GM10248 (cell line): ENCODE measurements at regions not wholly inside any gene's neighbourhood (a gene's known extent, or its start where the extent isn't known, plus 50 kb on each side); places are given as distances from the start of the nearest gene placed in this dataset.
"Not testable (repeated sequence)": the region's sequence is repeated elsewhere in the genome, so short reads cannot be mapped to it uniquely, and the experiment has no call there.

Experiments used
- CTCF ChIA-PET: fragments of 300-600 bp; sonication (Branson Sonifier 250); formaldehyde crosslinking; extraction: SDS; loops from one replicate; lab custom pipeline; 2021; ENCODE audit warnings: antibody characterized with exemption; lab: Yijun Ruan, JAX
- POLR2A ChIA-PET: fragments of 350-650 bp; sonication (Branson Sonifier 250); formaldehyde crosslinking; extraction: SDS; loops from one replicate; lab custom pipeline; 2020; ENCODE audit warnings: antibody characterized with exemption; lab: Yijun Ruan, JAX
- DNase-seq: peaks from one replicate; pipeline ENCODE4 v3.0.0; 2012; ENCODE audit errors: extremely low spot score
- CTCF ChIP-seq: IDR thresholded peaks from 2 replicates; pipeline ENCODE4 v1.5.1; 2012; ENCODE audit warnings: mild to moderate bottlenecking, low read depth; ENCODE audit errors: extremely low read depth, missing control alignments, control extremely low read depth

- CTCF ChIA-PET = no interaction called here
- POLR2A ChIA-PET = no interaction called here
- no peak for TF ChIP-seq CTCF
- no peak for DNase-seq
Observed at GRCh38 chr3:105982207-105982606, 113.4 kb upstream of the CBLB start.

- CTCF ChIA-PET = interaction anchor here (2.0 kb wide), 1 partner anchor 12 kb away, joined by 7 read pairs; no protein-coding TSS in a partner anchor
- POLR2A ChIA-PET = no interaction called here
- no peak for DNase-seq
- no peak for TF ChIP-seq CTCF
Observed at GRCh38 chr3:105984837-105985236, 116.0 kb upstream of the CBLB start.

GRCh38 chr3:105986343-105986742, 117.5 kb upstream of the CBLB start:
- CTCF ChIA-PET, DNase-seq, POLR2A ChIA-PET: not testable (repeated sequence)

- no peak for TF ChIP-seq CTCF
- ChIA-PET POLR2A (no interaction called here), CTCF (no interaction called here)
- DNase-seq = no peak
Observed at GRCh38 chr3:105987809-105988208, 119.0 kb upstream of the CBLB start.

- no peak for DNase-seq
- no peak for TF ChIP-seq CTCF
- ChIA-PET CTCF (no interaction called here), POLR2A (no interaction called here)
Observed at GRCh38 chr3:105988540-105989212, 119.9 kb upstream of the CBLB start.

GRCh38 chr3:105996781-105997180, 128.0 kb upstream of the CBLB start:
- no peak for TF ChIP-seq CTCF
- CTCF ChIA-PET = interaction anchor here (0.9 to 2.7 kb wide), 2 partner anchors 12 to 400 kb away, joined by 3 to 7 read pairs; no protein-coding TSS in a partner anchor
- POLR2A ChIA-PET = no interaction called here
- DNase-seq = no peak

GRCh38 chr3:105997466-105997799, 128.6 kb upstream of the CBLB start:
- no peak for DNase-seq
- CTCF ChIA-PET = interaction anchor here (0.9 to 2.7 kb wide), 2 partner anchors 13 to 399 kb away, joined by 3 to 7 read pairs; no protein-coding TSS in a partner anchor
- POLR2A ChIA-PET = no interaction called here
- no peak for TF ChIP-seq CTCF
